ENCODE measurements at regions not wholly inside any gene's neighbourhood (a gene's known extent, or its start where the extent isn't known, plus 50 kb on each side); places are given as distances from the start of the nearest gene placed in this dataset.

- Histone ChIP-seq H3K4me1 (ENCODE audit: control insufficient read depth, extremely low read depth, insufficient read depth, low read length) (no peaks in the 10 kb centered on the region), H3K27ac (ENCODE audit: control insufficient read depth, insufficient read depth, low read length) (no peak overlapping the region), H3K9ac (ENCODE audit: control insufficient read depth, extremely low read depth, insufficient read depth, low read length) (no peak overlapping the region), H3K9me3 (ENCODE audit: control insufficient read depth, low read depth, low read length) (no peaks in the 10 kb centered on the region), H3K36me3 (ENCODE audit: control insufficient read depth in 2 of 2, extremely low read depth in 1 of 2, insufficient read depth in 2 of 2, low read length in 2 of 2) (no peaks in the 10 kb centered on the region), H2AFZ (ENCODE audit: control insufficient read depth, low read length) (no peak overlapping the region), H4K20me1 (ENCODE audit: control insufficient read depth, extremely low read depth, insufficient read depth, low read length) (no peaks in the 10 kb centered on the region), H3K9me1 (ENCODE audit: control insufficient read depth, extremely low read depth, insufficient read depth, low read length) (no peaks in the 10 kb centered on the region), H3K4me3 (ENCODE audit: control insufficient read depth in 2 of 3, extremely low read depth in 1 of 3, insufficient read depth in 2 of 3, low read depth in 1 of 3, low read length in 3 of 3) (no peak overlapping the region), H3K27me3 (ENCODE audit: control insufficient read depth, extremely low read depth, insufficient read depth, low read length) (no peaks in the 10 kb centered on the region), H3K4me2 (ENCODE audit: control insufficient read depth, extremely low read depth, insufficient read depth, low read depth, low read length) (no peak overlapping the region), H3K79me2 (ENCODE audit: control insufficient read depth, insufficient read depth, low read length) (no peaks in the 10 kb centered on the region)
- dilution Hi-C loops (cut with MboI; ENCODE audit: extremely low pct_ligation_motif_present, low sequenced_read_pairs): no loop called here
- DNase-seq (ENCODE audit: low read depth, low spot score): no peak
- FAIRE-seq: no peak
- TF ChIP-seq EZH2 (IDR thresholded peaks at IDR 0.05; ENCODE audit: low read length) (no peak), CTCF (optimal IDR thresholded peaks at IDR 0.05 in 1 of 3, IDR thresholded peaks at IDR 0.05 in 1 of 3, conservative IDR thresholded peaks at IDR 0.05 in 1 of 3; ENCODE audit: extremely low read depth in 1 of 3, insufficient read depth in 2 of 3, low read length in 3 of 3) (no peak)
Measured at GRCh38 chr18:30588673-30589164, 453.8 kb downstream of the DSC3 start.

GRCh38 chr18:30583768-30584167 lies 458.8 kb downstream of the DSC3 start:
- no peak for FAIRE-seq
- no peak overlapping the region for H3K9ac ChIP-seq (ENCODE audit: control insufficient read depth, extremely low read depth, insufficient read depth, low read length)
- dilution Hi-C loops (cut with MboI; ENCODE audit: extremely low pct_ligation_motif_present, low sequenced_read_pairs): no loop called here

More at GRCh38 chr18:30583768-30584167, 458.8 kb downstream of the DSC3 start:
- no peaks in the 10 kb centered on the region for H3K79me2 ChIP-seq (ENCODE audit: control insufficient read depth, insufficient read depth, low read length)
- H3K4me2 ChIP-seq (ENCODE audit: control insufficient read depth, extremely low read depth, insufficient read depth, low read depth, low read length): no peak overlapping the region
- no peak overlapping the region for H2AFZ ChIP-seq (ENCODE audit: control insufficient read depth, low read length)
- H3K36me3 ChIP-seq (ENCODE audit: control insufficient read depth in 2 of 2, extremely low read depth in 1 of 2, insufficient read depth in 2 of 2, low read length in 2 of 2): no peaks in the 10 kb centered on the region
- no peak for TF ChIP-seq CTCF (optimal IDR thresholded peaks at IDR 0.05 in 1 of 3, IDR thresholded peaks at IDR 0.05 in 1 of 3, conservative IDR thresholded peaks at IDR 0.05 in 1 of 3; ENCODE audit: extremely low read depth in 1 of 3, insufficient read depth in 2 of 3, low read length in 3 of 3)
- H4K20me1 ChIP-seq (ENCODE audit: control insufficient read depth, extremely low read depth, insufficient read depth, low read length): no peaks in the 10 kb centered on the region
- no peaks in the 10 kb centered on the region for H3K27me3 ChIP-seq (ENCODE audit: control insufficient read depth, extremely low read depth, insufficient read depth, low read length)
- H3K9me1 ChIP-seq (ENCODE audit: control insufficient read depth, extremely low read depth, insufficient read depth, low read length): no peaks in the 10 kb centered on the region
- DNase-seq (ENCODE audit: low read depth, low spot score): no peak
- no peak overlapping the region for H3K4me3 ChIP-seq (ENCODE audit: control insufficient read depth in 2 of 3, extremely low read depth in 1 of 3, insufficient read depth in 2 of 3, low read depth in 1 of 3, low read length in 3 of 3)
- H3K27ac ChIP-seq (ENCODE audit: control insufficient read depth, insufficient read depth, low read length): no peak overlapping the region
- H3K9me3 ChIP-seq (ENCODE audit: control insufficient read depth, low read depth, low read length): no peaks in the 10 kb centered on the region
- H3K4me1 ChIP-seq (ENCODE audit: control insufficient read depth, extremely low read depth, insufficient read depth, low read length): no peaks in the 10 kb centered on the region

Data from keratinocyte (primary cell).